ENCODE measurements at regions not wholly inside any gene's neighbourhood (a gene's known extent, or its start where the extent isn't known, plus 50 kb on each side); places are given as distances from the start of the nearest gene placed in this dataset.

- H3K36me3 Mint-ChIP-seq, result no peaks in the 10 kb centered on the region
- Histone ChIP-seq H3K4me3 (ENCODE audit: low read length in 2 of 2) (no peak overlapping the region), H3K36me3 (ENCODE audit: insufficient read depth, low read length) (no peaks in the 10 kb centered on the region), H3K27ac (ENCODE audit: low read depth, low read length) (no peak overlapping the region), H3K27me3 (ENCODE audit: insufficient read depth, low read length) (no peaks in the 10 kb centered on the region), H3K4me1 (ENCODE audit: insufficient read depth, low read length) (no peaks in the 10 kb centered on the region), H3K9me3 (ENCODE audit: control insufficient read depth in 1 of 2, low read length in 2 of 2) (no peaks in the 10 kb centered on the region)
- H3K27ac Mint-ChIP-seq, result no peak overlapping the region
- no peaks in the 10 kb centered on the region for H3K27me3 Mint-ChIP-seq
- DNase-seq, result no peak
- H3K4me3 Mint-ChIP-seq, result no peak overlapping the region
- no peaks in the 10 kb centered on the region for H3K4me1 Mint-ChIP-seq
- H3K9me3 Mint-ChIP-seq, result peaks cover 0 to 10% (median 6%) of the 10 kb centered on the region in 8 donors
- POLR2A ChIA-PET (ENCODE audit: partially characterized antibody), result no interaction called here
- intact Hi-C loops (cut with micrococcal nuclease), result no loop called here
- CTCF ChIA-PET (ENCODE audit: partially characterized antibody), result no interaction called here
These were observed 268.7 kb upstream of the TCF4 start for GRCh38 chr18:55856679-55857078.

GRCh38 chr18:55856229-55856628 lies 268.2 kb upstream of the TCF4 start:
- no peaks in the 10 kb centered on the region for H3K27me3 ChIP-seq (ENCODE audit: insufficient read depth, low read length)
- no peaks in the 10 kb centered on the region for H3K27me3 Mint-ChIP-seq
- no peaks in the 10 kb centered on the region for H3K36me3 ChIP-seq (ENCODE audit: insufficient read depth, low read length)
- H3K36me3 Mint-ChIP-seq, result no peaks in the 10 kb centered on the region
- H3K4me3 Mint-ChIP-seq, result no peak overlapping the region
- H3K4me1 Mint-ChIP-seq, result no peaks in the 10 kb centered on the region
- ChIA-PET CTCF (ENCODE audit: partially characterized antibody) (no interaction called here), POLR2A (ENCODE audit: partially characterized antibody) (no interaction called here)
- no peaks in the 10 kb centered on the region for H3K9me3 ChIP-seq (ENCODE audit: control insufficient read depth in 1 of 2, low read length in 2 of 2)
- intact Hi-C loops (cut with micrococcal nuclease), result no loop called here
- H3K4me3 ChIP-seq (ENCODE audit: low read length in 2 of 2), result no peak overlapping the region
- H3K27ac ChIP-seq (ENCODE audit: low read depth, low read length), result no peak overlapping the region
- peaks cover 0 to 10% (median 6%) of the 10 kb centered on the region in 8 donors for H3K9me3 Mint-ChIP-seq
- H3K4me1 ChIP-seq (ENCODE audit: insufficient read depth, low read length), result no peaks in the 10 kb centered on the region
- no peak overlapping the region for H3K27ac Mint-ChIP-seq
- DNase-seq, result no peak

GRCh38 chr18:55853268-55853667 lies 265.3 kb upstream of the TCF4 start:
- no peaks in the 10 kb centered on the region for H3K4me1 ChIP-seq (ENCODE audit: insufficient read depth, low read length)
- H3K27me3 ChIP-seq (ENCODE audit: insufficient read depth, low read length), result no peaks in the 10 kb centered on the region
- Mint-ChIP-seq H3K27ac (no peak overlapping the region), H3K9me3 (peaks cover 0 to 15% (median 3%) of the 10 kb centered on the region in 8 donors), H3K27me3 (no peaks in the 10 kb centered on the region), H3K4me1 (no peaks in the 10 kb centered on the region), H3K36me3 (no peaks in the 10 kb centered on the region), H3K4me3 (no peak overlapping the region)
- no peaks in the 10 kb centered on the region for H3K36me3 ChIP-seq (ENCODE audit: insufficient read depth, low read length)
- intact Hi-C loops (cut with micrococcal nuclease), result no loop called here
- no peak overlapping the region for H3K4me3 ChIP-seq (ENCODE audit: low read length in 2 of 2)
- CTCF ChIA-PET (ENCODE audit: partially characterized antibody), result no interaction called here
- no peak for DNase-seq
- no peak overlapping the region for H3K27ac ChIP-seq (ENCODE audit: low read depth, low read length)
- POLR2A ChIA-PET (ENCODE audit: partially characterized antibody), result no interaction called here
- no peaks in the 10 kb centered on the region for H3K9me3 ChIP-seq (ENCODE audit: control insufficient read depth in 1 of 2, low read length in 2 of 2)

- intact Hi-C loops (cut with micrococcal nuclease), result no loop called here
- no peaks in the 10 kb centered on the region for H3K36me3 Mint-ChIP-seq
- ChIA-PET POLR2A (ENCODE audit: partially characterized antibody) (no interaction called here), CTCF (ENCODE audit: partially characterized antibody) (no interaction called here)
- no peak overlapping the region for H3K27ac Mint-ChIP-seq
- Histone ChIP-seq H3K4me1 (ENCODE audit: insufficient read depth, low read length) (no peaks in the 10 kb centered on the region), H3K4me3 (ENCODE audit: low read length in 2 of 2) (no peak overlapping the region), H3K9me3 (ENCODE audit: control insufficient read depth in 1 of 2, low read length in 2 of 2) (no peaks in the 10 kb centered on the region), H3K27ac (ENCODE audit: low read depth, low read length) (no peak overlapping the region), H3K36me3 (ENCODE audit: insufficient read depth, low read length) (no peaks in the 10 kb centered on the region), H3K27me3 (ENCODE audit: insufficient read depth, low read length) (no peaks in the 10 kb centered on the region)
- no peak overlapping the region for H3K4me3 Mint-ChIP-seq
- peaks cover 0 to 12% (median 5%) of the 10 kb centered on the region in 8 donors for H3K9me3 Mint-ChIP-seq
- DNase-seq, result no peak
- no peaks in the 10 kb centered on the region for H3K27me3 Mint-ChIP-seq
- no peaks in the 10 kb centered on the region for H3K4me1 Mint-ChIP-seq
These were observed 262.9 kb upstream of the TCF4 start for GRCh38 chr18:55850904-55851303.

- DNase-seq, result no peak
- no peaks in the 10 kb centered on the region for H3K36me3 Mint-ChIP-seq
- no peak overlapping the region for H3K27ac Mint-ChIP-seq
- H3K4me3 Mint-ChIP-seq, result no peak overlapping the region
- ChIA-PET POLR2A (ENCODE audit: partially characterized antibody) (no interaction called here), CTCF (ENCODE audit: partially characterized antibody) (interaction anchor here (1.4 kb wide), 1 partner anchor 9 kb away, joined by 4 read pairs; no protein-coding TSS in a partner anchor)
- Histone ChIP-seq H3K36me3 (ENCODE audit: insufficient read depth, low read length) (no peaks in the 10 kb centered on the region), H3K27me3 (ENCODE audit: insufficient read depth, low read length) (no peaks in the 10 kb centered on the region), H3K4me1 (ENCODE audit: insufficient read depth, low read length) (no peaks in the 10 kb centered on the region), H3K4me3 (ENCODE audit: low read length in 2 of 2) (no peak overlapping the region), H3K27ac (ENCODE audit: low read depth, low read length) (no peak overlapping the region), H3K9me3 (ENCODE audit: control insufficient read depth in 1 of 2, low read length in 2 of 2) (no peaks in the 10 kb centered on the region)
- no peaks in the 10 kb centered on the region for H3K27me3 Mint-ChIP-seq
- intact Hi-C loops (cut with micrococcal nuclease), result no loop called here
- H3K9me3 Mint-ChIP-seq, result peaks cover 0 to 10% (median 2%) of the 10 kb centered on the region in 8 donors
- no peaks in the 10 kb centered on the region for H3K4me1 Mint-ChIP-seq
These were observed 261.4 kb upstream of the TCF4 start for GRCh38 chr18:55849391-55849790.

- Histone ChIP-seq H3K4me3 (ENCODE audit: low read length in 2 of 2) (no peak overlapping the region), H3K9me3 (ENCODE audit: control insufficient read depth in 1 of 2, low read length in 2 of 2) (no peaks in the 10 kb centered on the region), H3K27me3 (ENCODE audit: insufficient read depth, low read length) (no peaks in the 10 kb centered on the region), H3K4me1 (ENCODE audit: insufficient read depth, low read length) (no peaks in the 10 kb centered on the region), H3K36me3 (ENCODE audit: insufficient read depth, low read length) (no peaks in the 10 kb centered on the region), H3K27ac (ENCODE audit: low read depth, low read length) (no peak overlapping the region)
- H3K4me3 Mint-ChIP-seq, result peak overlapping the region in 1 of 8 donors; percentile 5
- no peaks in the 10 kb centered on the region for H3K4me1 Mint-ChIP-seq
- intact Hi-C loops (cut with micrococcal nuclease), result no loop called here
- CTCF ChIA-PET (ENCODE audit: partially characterized antibody), result no interaction called here
- no peaks in the 10 kb centered on the region for H3K27me3 Mint-ChIP-seq
- H3K36me3 Mint-ChIP-seq, result no peaks in the 10 kb centered on the region
- no peak for DNase-seq
- H3K9me3 Mint-ChIP-seq, result peaks cover 0 to 10% (median 2%) of the 10 kb centered on the region in 8 donors
- POLR2A ChIA-PET (ENCODE audit: partially characterized antibody), result no interaction called here
- H3K27ac Mint-ChIP-seq, result no peak overlapping the region
These were observed 260.0 kb upstream of the TCF4 start for GRCh38 chr18:55847960-55848359.

- H3K27ac Mint-ChIP-seq, result no peak overlapping the region
- ChIA-PET POLR2A (ENCODE audit: partially characterized antibody) (no interaction called here), CTCF (ENCODE audit: partially characterized antibody) (no interaction called here)
These were observed 257.2 kb upstream of the TCF4 start for GRCh38 chr18:55845221-55845620.

GRCh38 chr18:55844382-55844781 lies 256.4 kb upstream of the TCF4 start:
- H3K36me3 ChIP-seq (ENCODE audit: insufficient read depth, low read length), result no peaks in the 10 kb centered on the region
- H3K27ac ChIP-seq (ENCODE audit: low read depth, low read length), result no peak overlapping the region
- H3K27me3 Mint-ChIP-seq, result no peaks in the 10 kb centered on the region
- H3K27me3 ChIP-seq (ENCODE audit: insufficient read depth, low read length), result no peaks in the 10 kb centered on the region
- H3K4me3 ChIP-seq (ENCODE audit: low read length in 2 of 2), result no peak overlapping the region
- no peaks in the 10 kb centered on the region for H3K36me3 Mint-ChIP-seq
- H3K27ac Mint-ChIP-seq, result no peak overlapping the region
- no peak for DNase-seq
- peaks cover 0 to 19% (median 10%) of the 10 kb centered on the region in 8 donors for H3K9me3 Mint-ChIP-seq
- POLR2A ChIA-PET (ENCODE audit: partially characterized antibody), result no interaction called here
- no peaks in the 10 kb centered on the region for H3K4me1 Mint-ChIP-seq
- intact Hi-C loops (cut with micrococcal nuclease), result no loop called here
- CTCF ChIA-PET (ENCODE audit: partially characterized antibody), result no interaction called here
- H3K4me1 ChIP-seq (ENCODE audit: insufficient read depth, low read length), result no peaks in the 10 kb centered on the region
- no peak overlapping the region for H3K4me3 Mint-ChIP-seq
- H3K9me3 ChIP-seq (ENCODE audit: control insufficient read depth in 1 of 2, low read length in 2 of 2), result no peaks in the 10 kb centered on the region

More at GRCh38 chr18:55845221-55845620, 257.2 kb upstream of the TCF4 start:
- Mint-ChIP-seq H3K9me3 (peaks cover 0 to 13% (median 5%) of the 10 kb centered on the region in 8 donors), H3K4me1 (no peaks in the 10 kb centered on the region), H3K36me3 (no peaks in the 10 kb centered on the region), H3K4me3 (no peak overlapping the region), H3K27me3 (no peaks in the 10 kb centered on the region)
- no peak for DNase-seq
- no peaks in the 10 kb centered on the region for H3K27me3 ChIP-seq (ENCODE audit: insufficient read depth, low read length)
- no peak overlapping the region for H3K27ac ChIP-seq (ENCODE audit: low read depth, low read length)
- no peaks in the 10 kb centered on the region for H3K9me3 ChIP-seq (ENCODE audit: control insufficient read depth in 1 of 2, low read length in 2 of 2)
- H3K4me1 ChIP-seq (ENCODE audit: insufficient read depth, low read length), result no peaks in the 10 kb centered on the region
- no peak overlapping the region for H3K4me3 ChIP-seq (ENCODE audit: low read length in 2 of 2)
- no peaks in the 10 kb centered on the region for H3K36me3 ChIP-seq (ENCODE audit: insufficient read depth, low read length)
- intact Hi-C loops (cut with micrococcal nuclease), result no loop called here
